ENCODE measurements at regions not wholly inside any gene's neighbourhood (a gene's known extent, or its start where the extent isn't known, plus 50 kb on each side); places are given as distances from the start of the nearest gene placed in this dataset.
"Not testable (repeated sequence)": the region's sequence is repeated elsewhere in the genome, so short reads cannot be mapped to it uniquely, and the experiment has no call there.

- Histone ChIP-seq H3K27me3 (replicated peaks; ENCODE audit: control insufficient read depth, insufficient read depth, low read length) (no peaks in the 10 kb centered on the region), H3K4me3 (replicated peaks; ENCODE audit: low read depth, low read length) (no peak overlapping the region)
- DNase-seq (ENCODE audit: extremely low read depth, insufficient read length): no peak
Observed at GRCh38 chr10:61049386-61049785, 105.4 kb upstream of the RHOBTB1 start.

GRCh38 chr10:61047788-61048560 is 104.0 kb upstream of the RHOBTB1 start:
- DNase-seq (ENCODE audit: extremely low read depth, insufficient read length): no peak
- H3K36me3 ChIP-seq (ENCODE audit: control insufficient read depth, insufficient read depth, low read length): no peaks in the 10 kb centered on the region
- H3K27me3 ChIP-seq (replicated peaks; ENCODE audit: control insufficient read depth, insufficient read depth, low read length): no peaks in the 10 kb centered on the region
- TF ChIP-seq, protein P1, sequence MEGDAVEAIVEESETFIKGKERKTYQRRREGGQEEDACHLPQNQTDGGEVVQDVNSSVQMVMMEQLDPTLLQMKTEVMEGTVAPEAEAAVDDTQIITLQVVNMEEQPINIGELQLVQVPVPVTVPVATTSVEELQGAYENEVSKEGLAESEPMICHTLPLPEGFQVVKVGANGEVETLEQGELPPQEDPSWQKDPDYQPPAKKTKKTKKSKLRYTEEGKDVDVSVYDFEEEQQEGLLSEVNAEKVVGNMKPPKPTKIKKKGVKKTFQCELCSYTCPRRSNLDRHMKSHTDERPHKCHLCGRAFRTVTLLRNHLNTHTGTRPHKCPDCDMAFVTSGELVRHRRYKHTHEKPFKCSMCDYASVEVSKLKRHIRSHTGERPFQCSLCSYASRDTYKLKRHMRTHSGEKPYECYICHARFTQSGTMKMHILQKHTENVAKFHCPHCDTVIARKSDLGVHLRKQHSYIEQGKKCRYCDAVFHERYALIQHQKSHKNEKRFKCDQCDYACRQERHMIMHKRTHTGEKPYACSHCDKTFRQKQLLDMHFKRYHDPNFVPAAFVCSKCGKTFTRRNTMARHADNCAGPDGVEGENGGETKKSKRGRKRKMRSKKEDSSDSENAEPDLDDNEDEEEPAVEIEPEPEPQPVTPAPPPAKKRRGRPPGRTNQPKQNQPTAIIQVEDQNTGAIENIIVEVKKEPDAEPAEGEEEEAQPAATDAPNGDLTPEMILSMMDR (IDR thresholded peaks at IDR 0.05; ENCODE audit: insufficient read depth, low read length, poor library complexity, severe bottlenecking): no peak
- H3K4me3 ChIP-seq (replicated peaks; ENCODE audit: low read depth, low read length): no peak overlapping the region

More at GRCh38 chr10:61049386-61049785, 105.4 kb upstream of the RHOBTB1 start:
- no peaks in the 10 kb centered on the region for H3K36me3 ChIP-seq (ENCODE audit: control insufficient read depth, insufficient read depth, low read length)
- TF ChIP-seq, protein P1 (IDR thresholded peaks at IDR 0.05; ENCODE audit: insufficient read depth, low read length, poor library complexity, severe bottlenecking): no peak

GRCh38 chr10:61047081-61047480 is 103.1 kb upstream of the RHOBTB1 start:
- Histone ChIP-seq H3K4me3 (replicated peaks; ENCODE audit: low read depth, low read length) (no peak overlapping the region), H3K36me3 (ENCODE audit: control insufficient read depth, insufficient read depth, low read length) (no peaks in the 10 kb centered on the region), H3K27me3 (replicated peaks; ENCODE audit: control insufficient read depth, insufficient read depth, low read length) (no peaks in the 10 kb centered on the region)
- TF ChIP-seq, protein P1 (IDR thresholded peaks at IDR 0.05; ENCODE audit: insufficient read depth, low read length, poor library complexity, severe bottlenecking): no peak
- DNase-seq (ENCODE audit: extremely low read depth, insufficient read length): no peak

DNA sequence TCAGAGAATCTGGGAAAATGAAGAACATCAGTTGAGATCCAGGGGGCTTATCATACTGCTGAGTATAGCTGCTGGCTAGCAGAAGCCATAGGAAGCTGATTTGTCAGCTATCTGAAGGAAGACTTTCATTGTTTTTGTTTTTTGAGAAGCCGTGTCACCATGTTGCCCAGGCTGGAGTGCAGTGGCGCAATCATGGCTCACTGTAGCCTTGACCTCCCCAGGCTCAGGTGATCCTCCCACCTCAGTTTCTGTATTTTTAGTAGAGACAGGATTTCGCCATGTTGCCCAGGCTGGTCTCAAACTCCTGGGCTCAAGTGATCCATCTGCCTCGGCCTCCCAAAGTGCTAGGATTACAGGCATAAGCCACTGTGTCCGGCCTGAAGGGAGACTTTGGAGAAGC is 101.5 kb upstream of the RHOBTB1 start:
- not testable (repeated sequence) for H3K27me3 ChIP-seq (replicated peaks; ENCODE audit: control insufficient read depth, insufficient read depth, low read length); DNase-seq (ENCODE audit: extremely low read depth, insufficient read length); H3K36me3 ChIP-seq (ENCODE audit: control insufficient read depth, insufficient read depth, low read length); H3K4me3 ChIP-seq (replicated peaks; ENCODE audit: low read depth, low read length)

DNA sequence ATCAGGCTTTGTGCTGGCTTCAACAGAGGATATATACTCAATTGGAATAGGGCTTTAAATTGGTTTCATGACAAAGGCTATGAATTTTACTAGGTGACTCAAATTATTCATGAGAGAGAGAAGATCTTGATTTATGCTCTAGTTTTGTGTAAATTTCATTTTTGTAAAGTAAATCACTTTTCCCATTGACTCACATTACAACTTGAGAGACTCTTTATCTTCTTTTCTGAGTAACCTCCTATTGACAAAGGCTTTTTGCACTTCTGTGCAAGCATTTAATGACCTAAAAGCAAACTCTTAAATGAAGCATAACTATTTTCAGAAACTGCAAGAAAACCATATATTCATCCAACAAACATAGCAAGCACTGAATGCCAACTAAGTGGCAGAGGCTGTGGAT is 98.5 kb upstream of the RHOBTB1 start:
- no peaks in the 10 kb centered on the region for H3K36me3 ChIP-seq (ENCODE audit: control insufficient read depth, insufficient read depth, low read length)
- TF ChIP-seq, protein P1 (IDR thresholded peaks at IDR 0.05; ENCODE audit: insufficient read depth, low read length, poor library complexity, severe bottlenecking): no peak
- H3K27me3 ChIP-seq (replicated peaks; ENCODE audit: control insufficient read depth, insufficient read depth, low read length): no peaks in the 10 kb centered on the region
- DNase-seq (ENCODE audit: extremely low read depth, insufficient read length): no peak
- H3K4me3 ChIP-seq (replicated peaks; ENCODE audit: low read depth, low read length): no peak overlapping the region

GRCh38 chr10:61040399-61041016 is 96.5 kb upstream of the RHOBTB1 start:
- TF ChIP-seq, protein P1 (IDR thresholded peaks at IDR 0.05; ENCODE audit: insufficient read depth, low read length, poor library complexity, severe bottlenecking): no peak
- H3K4me3 ChIP-seq (replicated peaks; ENCODE audit: low read depth, low read length): no peak overlapping the region
- no peak for DNase-seq (ENCODE audit: extremely low read depth, insufficient read length)
- H3K36me3 ChIP-seq (ENCODE audit: control insufficient read depth, insufficient read depth, low read length): no peaks in the 10 kb centered on the region
- no peaks in the 10 kb centered on the region for H3K27me3 ChIP-seq (replicated peaks; ENCODE audit: control insufficient read depth, insufficient read depth, low read length)
